GM19023 (cell line): ENCODE measurements at regions not wholly inside any gene's neighbourhood (a gene's known extent, or its start where the extent isn't known, plus 50 kb on each side); places are given as distances from the start of the nearest gene placed in this dataset.

Source experiments
- ATAC-seq: cut with Tn5 transposase; IDR thresholded peaks from one replicate; pipeline ENCODE4 v1.9.1; 2021; ENCODE audit warnings: mild to moderate bottlenecking, moderate library complexity; ENCODE audit not compliant: unreplicated experiment

DNA sequence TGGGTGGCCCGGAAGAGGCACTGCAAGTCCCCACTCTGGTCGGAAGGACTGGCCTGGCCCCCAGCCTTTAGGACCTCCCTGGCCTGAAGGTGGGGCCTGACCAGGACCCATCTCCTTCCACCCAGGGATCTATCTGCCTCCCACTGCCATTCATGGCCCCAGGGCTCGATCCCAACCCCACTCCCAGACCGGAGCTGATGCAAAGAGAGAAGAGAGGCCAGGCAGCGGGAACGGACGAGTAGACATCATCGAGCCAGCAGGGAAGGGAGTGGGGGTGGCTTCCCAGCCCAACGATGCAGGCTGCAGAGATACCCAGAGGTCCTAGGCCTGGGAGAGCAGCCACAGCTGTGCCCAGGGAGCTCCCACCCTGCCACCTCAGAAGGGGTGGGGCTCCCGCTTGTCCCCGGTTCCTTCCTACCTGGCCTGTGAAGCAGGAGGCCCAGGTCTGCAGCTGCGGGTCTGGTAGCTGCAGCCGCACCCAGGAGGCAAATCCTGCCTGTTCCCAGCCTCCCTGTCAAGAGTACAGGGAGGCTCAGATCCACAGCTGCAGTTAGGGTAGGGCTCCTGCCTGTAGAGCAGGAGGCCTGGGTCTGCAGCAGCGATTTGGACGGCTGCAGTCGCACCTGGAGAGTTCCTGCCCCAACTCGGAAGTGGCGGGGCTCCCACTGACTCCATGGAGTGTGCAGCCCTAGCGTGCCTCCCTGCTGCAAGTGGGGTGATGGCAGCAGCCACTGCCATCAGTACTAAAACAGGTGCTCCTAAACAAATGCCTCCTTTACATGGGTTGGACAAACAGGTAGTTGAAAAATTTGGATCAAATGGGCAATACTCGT, 1151.0 kb upstream of the PHF14 start:
- no peak for ATAC-seq

DNA sequence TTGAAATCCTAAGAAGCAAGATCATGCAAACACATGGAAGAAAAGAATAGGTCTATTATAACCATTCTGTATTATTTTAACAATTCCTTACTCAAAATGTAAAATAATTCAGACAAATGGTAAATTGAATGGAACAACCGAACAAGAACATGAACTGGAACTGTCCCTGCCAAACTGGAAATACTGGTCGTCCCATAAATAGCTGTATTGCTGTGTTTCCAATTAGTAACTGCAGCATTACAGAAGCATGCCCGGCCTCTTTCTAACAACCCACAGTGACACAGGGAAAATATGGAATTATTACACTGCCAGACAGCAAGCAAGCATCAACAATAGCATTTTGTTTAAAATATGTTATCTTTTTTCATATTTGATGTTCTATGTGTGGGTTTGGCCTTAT, 1138.5 kb upstream of the PHF14 start:
- ATAC-seq: no peak

DNA sequence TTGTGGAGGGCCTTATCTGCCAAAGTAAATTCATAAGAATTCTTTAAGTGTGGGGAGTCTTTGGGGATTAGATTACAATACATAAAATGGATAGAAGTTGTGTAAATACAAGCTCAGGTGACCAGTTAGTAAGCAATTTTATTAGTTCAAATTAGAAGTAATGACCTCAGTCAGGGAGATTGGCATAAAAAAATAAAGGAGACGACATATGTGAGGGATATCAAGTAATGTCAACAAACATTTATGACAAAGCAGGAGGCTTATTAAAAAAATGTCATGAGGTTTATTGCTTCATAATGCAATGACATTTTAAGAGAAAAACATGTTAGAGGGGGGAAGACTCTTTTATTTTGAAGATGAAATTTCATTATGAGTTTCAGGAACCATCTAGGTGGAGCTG, 1137.0 kb upstream of the PHF14 start:
- no peak for ATAC-seq

DNA sequence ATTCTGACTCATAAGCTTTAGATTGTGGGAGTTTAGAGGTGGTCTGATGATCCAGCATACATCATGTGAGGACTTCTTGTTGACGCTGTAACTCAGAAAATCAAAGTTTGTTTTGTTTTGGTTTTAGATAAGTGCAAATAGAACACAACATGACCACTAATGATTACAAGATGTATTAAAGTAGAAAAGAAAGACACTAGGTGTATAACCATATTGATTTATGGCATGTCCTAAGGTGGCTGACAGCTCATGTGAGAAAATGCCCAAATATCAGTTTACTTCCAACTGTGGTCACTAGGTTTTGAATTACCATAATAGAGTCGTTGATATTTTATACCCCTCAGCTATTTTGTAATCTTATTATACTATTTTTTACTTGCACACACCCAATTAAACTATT, 1131.4 kb upstream of the PHF14 start:
- ATAC-seq: no peak

DNA sequence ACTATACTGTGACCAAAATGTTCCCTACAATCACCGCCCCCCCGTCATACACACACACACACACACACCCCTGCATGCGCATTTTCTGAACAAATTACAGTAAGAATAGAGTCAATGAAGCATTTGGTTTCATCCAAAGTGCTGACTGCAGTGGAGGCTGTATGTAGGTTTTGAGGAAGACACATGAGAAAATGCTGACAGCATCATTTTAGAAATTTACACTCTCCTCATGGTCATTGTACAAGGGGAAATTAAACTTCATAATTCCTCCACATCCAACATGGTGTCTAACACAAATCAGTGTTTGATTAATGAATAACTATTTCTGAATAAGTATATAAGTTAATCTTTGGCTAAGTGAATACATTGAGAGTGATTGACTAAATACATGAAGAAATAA, 1126.8 kb upstream of the PHF14 start:
- ATAC-seq: no peak

DNA sequence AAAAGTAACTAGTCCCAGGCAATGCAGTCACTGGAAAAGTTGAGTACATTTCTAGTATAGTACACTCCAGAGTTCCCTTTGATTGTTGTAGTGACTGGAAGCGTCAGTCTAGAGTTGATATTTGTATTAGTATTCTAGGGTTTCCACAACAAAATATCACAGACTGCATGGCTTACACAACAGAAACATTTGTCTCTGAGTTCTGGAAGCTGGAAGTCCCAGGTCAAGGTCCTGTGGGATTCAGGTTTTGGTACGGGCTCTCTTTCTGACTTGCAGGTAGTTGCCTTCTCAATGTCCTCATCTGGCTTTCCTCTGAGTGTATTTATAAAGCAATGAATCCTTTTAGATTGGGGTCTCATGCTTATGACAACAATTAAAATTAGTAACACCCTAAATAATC, 1119.1 kb upstream of the PHF14 start:
- no peak for ATAC-seq

DNA sequence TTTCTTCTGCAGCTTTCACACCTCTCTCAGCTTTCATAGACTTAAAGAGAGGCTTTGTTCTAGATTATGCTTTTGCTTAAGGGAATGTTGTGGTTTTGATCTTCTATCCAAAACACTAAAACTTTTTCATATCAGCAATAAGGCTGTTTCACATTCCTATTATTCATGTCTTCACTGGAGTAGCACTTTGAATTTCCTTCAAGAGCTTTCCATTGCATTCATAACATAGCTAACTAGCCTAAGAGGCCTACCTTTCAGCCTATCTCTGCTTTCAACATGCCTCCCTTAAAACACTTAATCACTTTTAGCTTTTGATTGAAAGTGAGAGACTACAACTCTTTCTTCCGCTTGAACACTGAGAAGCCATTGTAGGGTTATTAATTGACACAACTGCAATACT, 1117.0 kb upstream of the PHF14 start:
- ATAC-seq: no peak

DNA sequence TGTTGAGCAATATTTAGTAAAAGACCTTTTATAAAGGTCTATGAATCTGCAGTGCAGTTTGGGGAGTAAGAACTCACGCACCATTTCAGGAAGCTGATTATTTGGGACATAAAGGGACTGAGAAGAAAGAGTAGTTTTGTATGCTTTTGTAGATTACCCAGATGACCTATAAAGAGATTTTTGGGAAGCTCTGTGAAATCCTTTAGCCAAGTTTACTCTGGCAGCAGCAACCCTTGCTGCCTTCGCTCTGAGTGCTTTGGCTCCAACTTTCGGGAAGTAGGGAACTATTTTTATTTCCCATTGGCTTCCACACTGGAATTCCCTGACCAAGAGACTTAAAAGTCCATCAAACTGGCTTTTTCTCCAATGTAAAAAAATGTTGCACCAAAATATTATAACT, 1110.1 kb upstream of the PHF14 start:
- ATAC-seq: no peak

DNA sequence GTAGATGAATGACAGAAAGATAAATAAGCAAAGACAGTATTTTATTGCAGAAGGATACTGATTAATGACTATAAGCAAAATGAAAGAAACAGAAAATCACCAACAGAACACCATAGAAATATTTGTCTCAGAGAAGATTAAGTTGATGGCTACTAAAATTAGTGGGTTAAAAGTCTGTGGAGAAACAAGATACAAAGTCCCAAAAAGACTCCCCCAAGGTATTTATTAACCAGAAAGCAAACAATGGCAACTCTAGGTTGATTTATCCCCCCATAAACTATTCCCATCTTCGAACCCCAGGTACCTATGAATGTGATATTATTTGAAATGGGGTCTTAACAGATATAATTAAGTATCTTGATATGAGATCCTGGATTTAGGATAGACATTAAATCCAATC, 1104.5 kb upstream of the PHF14 start:
- ATAC-seq: no peak

DNA sequence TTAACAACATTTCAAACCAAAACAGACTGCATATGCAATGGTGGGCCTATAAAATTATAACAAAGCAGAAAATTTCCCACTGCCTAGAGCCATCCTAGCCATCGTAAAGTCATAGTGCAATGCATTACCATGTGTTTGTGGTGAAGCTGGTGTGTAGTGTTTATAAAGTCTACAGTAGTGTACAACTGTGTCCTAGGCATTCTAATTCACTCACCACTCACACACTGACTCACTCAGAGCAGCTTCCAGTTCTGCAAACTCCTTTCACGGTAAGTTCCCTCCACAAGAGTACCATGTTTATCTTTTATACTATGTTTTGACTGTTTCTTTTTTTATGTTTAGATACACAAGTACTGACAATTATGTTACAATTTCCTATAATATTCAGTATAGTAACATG, 1104.1 kb upstream of the PHF14 start:
- no peak for ATAC-seq

DNA sequence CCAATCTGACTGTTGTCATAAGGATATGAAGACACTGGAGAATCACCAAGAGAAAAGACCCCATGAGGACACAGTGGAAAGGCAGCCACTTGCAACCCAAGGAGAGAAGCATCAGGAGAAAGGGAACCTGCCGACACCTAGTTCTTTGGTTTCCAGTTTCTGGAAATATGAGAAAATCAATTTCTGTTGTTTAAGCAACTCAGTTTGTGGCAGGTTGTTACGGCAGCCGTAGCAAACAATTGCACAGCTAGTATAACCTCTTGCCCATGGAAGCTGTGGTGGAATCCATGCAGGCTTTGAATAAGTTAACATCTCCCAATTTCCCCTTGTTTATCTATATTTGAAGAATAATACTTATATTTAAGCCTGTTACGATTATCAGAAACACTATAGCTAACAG, 1103.0 kb upstream of the PHF14 start:
- no peak for ATAC-seq

DNA sequence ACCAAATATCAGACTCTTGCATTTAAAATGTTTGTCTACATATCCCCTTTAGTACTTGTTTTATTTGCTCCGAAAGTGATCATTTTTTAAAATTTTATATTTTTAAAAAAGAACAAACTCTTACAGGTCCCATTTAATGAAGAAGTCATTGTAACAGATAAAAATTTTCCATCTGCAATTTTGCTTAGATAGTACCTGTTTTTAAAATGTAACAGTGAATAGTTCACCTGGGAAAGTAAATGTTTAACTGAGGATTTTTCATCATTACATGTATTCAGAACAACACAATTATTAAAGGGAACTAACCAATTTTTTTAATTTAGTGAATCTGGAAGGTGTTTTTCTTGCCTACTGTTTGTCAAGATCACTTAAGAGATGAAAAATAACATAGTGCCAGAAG, 1099.5 kb upstream of the PHF14 start:
- no peak for ATAC-seq

DNA sequence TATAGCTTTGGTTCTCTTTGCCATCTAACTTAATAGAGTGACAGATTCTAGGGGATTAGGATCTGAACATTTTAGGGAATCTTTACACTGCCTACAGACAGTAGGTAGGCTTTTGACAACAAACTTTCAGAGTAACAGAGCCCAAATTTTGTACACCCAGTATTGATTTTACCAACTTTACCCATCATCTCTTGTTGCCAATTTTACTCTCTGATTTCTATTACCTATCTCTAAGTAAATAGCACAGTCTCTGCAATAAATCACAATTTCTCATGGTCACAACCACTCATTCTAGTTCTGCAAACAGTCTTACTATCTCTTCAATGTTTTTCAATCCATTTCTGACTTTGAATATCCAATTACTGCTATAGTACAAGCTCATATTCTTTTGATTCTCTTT, 1097.6 kb upstream of the PHF14 start:
- no peak for ATAC-seq

DNA sequence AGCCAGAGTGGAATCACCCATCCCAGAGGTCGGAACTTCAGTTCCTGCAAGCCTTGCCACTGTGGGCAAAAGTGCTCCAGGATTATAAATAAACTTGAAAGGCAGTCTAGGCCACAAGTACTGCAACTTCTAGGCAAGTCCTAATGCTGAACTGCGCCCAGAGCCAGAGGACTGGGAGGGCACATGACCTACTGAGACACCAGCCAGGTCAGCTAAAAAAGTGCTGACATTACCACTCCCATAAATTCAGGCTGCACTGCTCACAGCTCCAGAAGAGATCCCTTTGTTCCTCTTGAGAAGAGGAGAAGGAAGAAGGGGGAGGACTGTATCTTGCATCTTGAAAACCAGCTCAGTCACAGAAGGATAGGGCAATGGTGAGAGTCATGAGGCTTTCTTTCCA, 1084.1 kb upstream of the PHF14 start:
- no peak for ATAC-seq

DNA sequence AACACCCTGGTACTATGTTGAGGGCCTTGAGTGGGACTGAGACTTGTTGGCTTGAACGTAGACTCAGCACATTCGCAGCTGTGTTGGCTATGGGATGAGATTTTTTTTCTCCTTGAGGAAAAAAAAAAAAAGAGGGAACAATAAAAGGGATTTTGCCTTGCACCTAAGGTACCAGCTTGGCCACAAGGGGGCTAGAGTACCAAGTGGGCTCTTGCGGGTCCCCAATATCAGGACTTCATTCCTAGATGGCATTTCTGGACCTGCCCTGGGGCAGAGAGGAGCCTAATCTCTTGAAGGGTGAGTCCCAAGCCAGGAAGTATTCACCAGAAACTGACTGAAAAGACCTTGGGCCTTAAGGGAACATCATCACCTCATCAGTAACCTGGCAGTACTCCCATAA, 1083.6 kb upstream of the PHF14 start:
- ATAC-seq: no peak

DNA sequence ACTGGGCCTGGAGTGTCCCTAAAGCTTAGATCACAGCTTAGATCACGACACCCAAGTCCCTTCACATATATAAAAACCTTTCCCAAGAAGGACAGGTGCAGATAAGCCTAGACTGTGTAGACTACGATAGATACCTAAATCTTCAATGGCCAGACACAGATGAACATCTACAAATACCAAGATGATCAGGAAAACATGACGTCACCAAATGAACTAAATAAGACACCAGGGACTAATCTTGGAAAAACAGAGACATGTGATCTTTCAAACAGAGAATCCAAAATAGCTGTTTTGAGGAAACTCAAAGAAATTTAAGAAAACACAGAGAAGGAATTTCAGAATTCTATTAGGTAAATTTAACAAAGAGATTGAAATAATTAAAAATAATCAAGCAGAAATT, 1082.6 kb upstream of the PHF14 start:
- no peak for ATAC-seq

DNA sequence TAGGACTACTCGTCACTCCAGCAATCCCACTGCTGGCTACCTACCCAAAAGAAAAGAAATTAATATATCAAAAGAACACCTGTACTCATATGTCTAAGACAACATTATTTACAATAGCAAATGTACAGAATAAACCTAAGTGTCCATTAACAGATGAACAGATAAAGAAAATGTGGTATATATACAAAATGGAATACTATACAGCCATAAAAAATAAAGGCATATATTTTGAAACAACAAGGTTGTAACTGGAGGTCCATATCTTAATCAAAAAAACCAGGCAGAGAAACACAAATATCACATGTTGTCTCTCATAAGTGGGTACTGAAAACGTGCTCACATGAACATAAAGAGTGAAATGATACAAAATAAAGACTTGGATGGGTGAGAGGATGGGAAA, 1073.3 kb upstream of the PHF14 start:
- ATAC-seq: no peak

DNA sequence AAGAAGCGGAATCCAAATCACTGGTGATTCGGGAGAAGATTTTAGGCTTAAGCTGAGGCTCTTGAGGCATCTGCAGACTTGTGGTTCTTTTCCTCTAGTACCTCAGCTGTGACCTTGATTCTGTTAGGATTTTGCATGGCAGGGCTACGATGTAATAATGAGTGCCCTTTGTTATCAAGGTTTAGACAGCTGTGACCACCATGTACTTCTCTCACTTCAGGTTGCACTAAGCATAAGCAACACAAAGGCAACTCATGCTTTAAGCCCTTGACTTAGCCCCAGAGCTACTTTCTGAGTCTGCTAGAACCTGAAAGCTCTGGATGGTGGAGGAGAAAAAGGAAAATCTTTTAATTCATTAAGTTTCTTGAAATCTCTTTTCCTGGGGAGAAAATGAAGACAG, 1052.3 kb upstream of the PHF14 start:
- ATAC-seq: no peak

DNA sequence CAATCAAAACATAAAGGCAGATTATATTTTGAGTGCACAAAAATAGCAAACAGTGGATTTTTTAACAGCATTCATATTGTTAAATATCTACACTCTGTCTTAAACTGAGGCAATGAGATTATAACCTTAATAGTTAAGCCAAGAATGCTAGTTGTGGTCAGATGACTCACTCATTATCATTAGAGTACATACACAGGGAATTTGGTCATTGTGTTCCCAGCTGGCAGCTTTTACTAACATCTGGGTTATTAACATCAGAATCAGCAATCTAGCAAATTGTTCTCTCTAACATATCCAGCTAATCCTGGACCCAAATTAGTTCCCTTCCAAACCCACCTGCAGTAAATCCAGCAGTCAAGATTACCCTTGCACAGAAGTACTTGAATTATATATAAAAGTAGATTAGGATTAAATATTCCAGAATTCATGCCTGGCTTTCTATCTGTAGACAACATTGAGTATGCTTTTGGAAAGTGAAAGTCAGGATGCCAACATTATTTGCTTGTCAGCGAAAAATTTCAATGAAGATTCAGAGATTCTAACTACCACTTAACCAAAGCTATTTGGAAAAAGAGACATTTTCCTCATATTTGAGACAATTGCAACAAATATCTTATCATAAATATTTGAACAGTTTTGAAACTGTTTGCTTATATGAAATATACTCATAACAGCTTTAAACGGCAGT, 1035.6 kb upstream of the PHF14 start:
- no peak for ATAC-seq

DNA sequence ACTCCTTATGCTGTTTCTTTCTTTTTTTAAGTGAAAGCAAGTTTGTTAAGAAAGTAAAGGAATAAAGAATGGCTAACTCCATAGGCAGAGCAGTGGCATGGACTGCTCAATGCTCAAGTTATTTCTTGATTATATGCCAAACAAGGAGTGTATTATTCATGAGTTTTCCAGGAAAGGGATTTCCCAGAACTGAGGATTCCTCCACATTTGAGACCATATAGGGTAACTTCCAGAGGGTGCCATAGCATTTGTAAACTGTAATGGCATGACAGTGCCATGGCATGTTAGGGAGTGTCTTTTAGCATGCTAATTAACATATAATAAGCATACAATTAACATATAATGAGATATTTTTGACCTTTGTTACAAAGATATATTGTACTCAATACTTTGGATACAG, 1034.5 kb upstream of the PHF14 start:
- ATAC-seq: no peak

DNA sequence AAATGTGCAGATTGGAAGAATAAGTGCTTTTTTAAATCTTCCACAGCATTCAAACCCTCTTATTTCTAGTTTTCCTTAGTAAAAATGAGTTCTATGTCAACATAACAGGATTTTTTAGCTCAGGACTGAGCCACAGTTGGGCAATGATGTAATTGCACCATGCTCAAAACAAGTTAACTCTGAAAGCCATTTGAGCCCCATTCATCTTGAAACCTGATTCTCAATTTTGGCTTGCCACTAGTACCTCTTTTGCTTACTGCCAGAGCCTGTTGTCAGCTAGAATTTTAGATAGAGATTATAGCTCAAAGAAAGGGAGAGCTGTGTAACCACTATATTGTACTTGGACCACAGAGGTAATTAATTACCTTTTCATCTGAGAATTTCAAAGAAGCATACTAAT, 1028.5 kb upstream of the PHF14 start:
- no peak for ATAC-seq

DNA sequence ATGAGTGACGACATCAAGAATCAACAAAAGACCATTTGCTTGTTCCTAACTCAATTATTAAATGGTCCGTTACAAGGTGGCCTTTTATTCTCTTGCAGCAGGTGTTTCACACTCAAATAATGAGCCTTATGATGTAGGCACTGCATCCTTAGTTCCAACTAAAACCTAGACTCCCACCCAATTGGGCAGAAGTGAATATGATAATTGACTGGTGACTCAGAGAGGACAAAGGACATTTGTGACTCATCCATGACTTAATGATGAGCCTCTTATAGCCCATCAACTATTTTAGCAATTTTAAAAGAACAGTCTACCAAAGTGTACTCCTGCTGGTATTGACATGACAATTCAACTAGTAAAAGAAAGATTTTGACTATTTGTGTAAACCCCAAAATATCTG, 1027.8 kb upstream of the PHF14 start:
- no peak for ATAC-seq

DNA sequence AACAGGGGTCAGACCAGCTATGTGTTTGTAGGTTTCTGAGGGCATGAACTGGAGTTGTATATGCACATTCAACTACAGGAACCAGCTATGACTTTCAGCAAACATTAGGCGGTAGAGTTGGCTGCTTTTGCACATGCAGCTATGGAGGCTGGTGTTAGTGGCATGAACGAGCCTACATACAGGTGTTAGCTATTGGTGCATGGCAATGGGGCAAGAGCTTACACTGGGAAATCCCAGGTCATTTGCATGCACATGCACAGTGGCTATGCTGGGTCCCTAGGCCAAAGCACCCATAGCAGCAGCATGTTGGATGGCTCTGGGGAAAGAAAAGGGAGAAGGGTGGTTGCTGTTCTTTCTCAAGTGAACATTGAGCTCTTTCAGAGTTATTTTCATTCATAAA, 1018.5 kb upstream of the PHF14 start:
- ATAC-seq: no peak
